Activated CD4-positive, alpha-beta T cell treated with anti-CD3 and anti-CD28 coated beads for 48 hours (primary cell): ENCODE measurements at regions not wholly inside any gene's neighbourhood (a gene's known extent, or its start where the extent isn't known, plus 50 kb on each side); places are given as distances from the start of the nearest gene placed in this dataset.
"Not testable (repeated sequence)": the region's sequence is repeated elsewhere in the genome, so short reads cannot be mapped to it uniquely, and the experiment has no call there.

ENCODE experiments used
- DNase-seq: peaks from one replicate; pipeline ENCODE4 v3.0.0-alpha.2; 2020

- no peak for DNase-seq
Measured at GRCh38 chr7:121519548-121520521, 123.7 kb upstream of the FAM3C start.

GRCh38 chr7:121517591-121517990 is 121.5 kb upstream of the FAM3C start:
- no peak for DNase-seq

- DNase-seq = no peak
Measured at GRCh38 chr7:121516821-121517220, 120.7 kb upstream of the FAM3C start.

GRCh38 chr7:121515630-121516401 is 119.7 kb upstream of the FAM3C start:
- DNase-seq = no peak

GRCh38 chr7:121515229-121515628 is 119.1 kb upstream of the FAM3C start:
- no peak for DNase-seq

- no peak for DNase-seq
Measured at GRCh38 chr7:121513105-121513504, 117.0 kb upstream of the FAM3C start.

GRCh38 chr7:121510858-121511482 is 114.9 kb upstream of the FAM3C start:
- no peak for DNase-seq

GRCh38 chr7:121510302-121510701 is 114.2 kb upstream of the FAM3C start:
- DNase-seq = peak; percentile 17

GRCh38 chr7:121505540-121506182 is 109.6 kb upstream of the FAM3C start:
- DNase-seq = no peak

- DNase-seq = no peak
Measured at GRCh38 chr7:121505021-121505420, 108.9 kb upstream of the FAM3C start.

GRCh38 chr7:121504482-121504881 is 108.4 kb upstream of the FAM3C start:
- no peak for DNase-seq

- no peak for DNase-seq
Measured at GRCh38 chr7:121503730-121504129, 107.6 kb upstream of the FAM3C start.

- no peak for DNase-seq
Measured at GRCh38 chr7:121503039-121503438, 106.9 kb upstream of the FAM3C start.

- DNase-seq = no peak
Measured at GRCh38 chr7:121501566-121501965, 105.5 kb upstream of the FAM3C start.

- peak; percentile 30 for DNase-seq
Measured at GRCh38 chr7:121500360-121501058, 104.4 kb upstream of the FAM3C start.

- peak; percentile 51 for DNase-seq
Measured at GRCh38 chr7:121499624-121500023, 103.5 kb upstream of the FAM3C start.

- no peak for DNase-seq
Measured at GRCh38 chr7:121498816-121499215, 102.7 kb upstream of the FAM3C start.

GRCh38 chr7:121497545-121497944 is 101.4 kb upstream of the FAM3C start:
- not testable (repeated sequence) for DNase-seq

GRCh38 chr7:121494516-121494915 is 98.4 kb upstream of the FAM3C start:
- DNase-seq = no peak

GRCh38 chr7:121493553-121493952 is 97.4 kb upstream of the FAM3C start:
- DNase-seq = no peak

- no peak for DNase-seq
Measured at GRCh38 chr7:121490309-121490708, 94.2 kb upstream of the FAM3C start.

GRCh38 chr7:121489440-121489839 is 93.3 kb upstream of the FAM3C start:
- DNase-seq = no peak
